Body of pancreas (tissue), 4 donors: ENCODE measurements at regions not wholly inside any gene's neighbourhood (a gene's known extent, or its start where the extent isn't known, plus 50 kb on each side); places are given as distances from the start of the nearest gene placed in this dataset.

Source experiments
- CTCF ChIP-seq, 7 experiments: fragments of 450-650 bp in 4 of 7; fragments of 200-600 bp in 3 of 7; sonication (generic) in 3 of 7; IDR thresholded peaks; one replicate each; pipeline ENCODE4 v1.5.1; 2016 to 2019; ENCODE audit warnings: antibody characterized with exemption in 7 of 7
- POLR2A ChIP-seq, 3 donors: fragments of 450-650 bp; IDR thresholded peaks; one replicate each; pipeline ENCODE4 v1.6.1; 2016; ENCODE audit warnings: antibody characterized with exemption in 3 of 3, mild to moderate bottlenecking in 2 of 3

GRCh38 chr5:154612666-154613065, 134.6 kb upstream of the HAND1 start:
- TF ChIP-seq CTCF (IDR thresholded peaks at IDR 0.05), result no peak
- TF ChIP-seq POLR2A (IDR thresholded peaks at IDR 0.05), result no peak
